ENCODE measurements at regions not wholly inside any gene's neighbourhood (a gene's known extent, or its start where the extent isn't known, plus 50 kb on each side); places are given as distances from the start of the nearest gene placed in this dataset.

DNA sequence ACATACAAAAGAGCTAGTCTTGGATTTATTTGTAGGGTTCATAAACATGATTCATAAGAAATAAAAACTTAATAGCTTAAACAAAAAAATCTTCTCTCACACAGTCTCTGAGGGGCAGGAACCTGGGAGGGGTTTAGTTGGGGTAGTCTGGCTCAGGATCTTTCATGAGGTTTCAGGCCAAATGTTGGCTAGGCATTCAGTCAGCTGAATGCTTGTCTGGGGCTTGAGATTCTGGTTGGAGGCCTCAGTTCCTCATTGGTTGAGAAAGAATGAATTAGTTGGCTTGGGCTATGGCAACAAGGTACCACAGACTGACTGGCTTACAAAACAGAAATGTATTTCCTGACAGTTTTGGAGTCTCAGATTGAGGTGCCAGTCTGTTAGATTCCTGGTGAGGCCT lies 74.3 kb downstream of the ANKRD7 start:
- H3K4me3 ChIP-seq (ENCODE audit: low read depth, low read length): no peak overlapping the region
- TF ChIP-seq, protein P1, sequence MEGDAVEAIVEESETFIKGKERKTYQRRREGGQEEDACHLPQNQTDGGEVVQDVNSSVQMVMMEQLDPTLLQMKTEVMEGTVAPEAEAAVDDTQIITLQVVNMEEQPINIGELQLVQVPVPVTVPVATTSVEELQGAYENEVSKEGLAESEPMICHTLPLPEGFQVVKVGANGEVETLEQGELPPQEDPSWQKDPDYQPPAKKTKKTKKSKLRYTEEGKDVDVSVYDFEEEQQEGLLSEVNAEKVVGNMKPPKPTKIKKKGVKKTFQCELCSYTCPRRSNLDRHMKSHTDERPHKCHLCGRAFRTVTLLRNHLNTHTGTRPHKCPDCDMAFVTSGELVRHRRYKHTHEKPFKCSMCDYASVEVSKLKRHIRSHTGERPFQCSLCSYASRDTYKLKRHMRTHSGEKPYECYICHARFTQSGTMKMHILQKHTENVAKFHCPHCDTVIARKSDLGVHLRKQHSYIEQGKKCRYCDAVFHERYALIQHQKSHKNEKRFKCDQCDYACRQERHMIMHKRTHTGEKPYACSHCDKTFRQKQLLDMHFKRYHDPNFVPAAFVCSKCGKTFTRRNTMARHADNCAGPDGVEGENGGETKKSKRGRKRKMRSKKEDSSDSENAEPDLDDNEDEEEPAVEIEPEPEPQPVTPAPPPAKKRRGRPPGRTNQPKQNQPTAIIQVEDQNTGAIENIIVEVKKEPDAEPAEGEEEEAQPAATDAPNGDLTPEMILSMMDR (IDR thresholded peaks at IDR 0.05; ENCODE audit: borderline replicate concordance, insufficient read depth, low read depth, low read length): no peak

DNA sequence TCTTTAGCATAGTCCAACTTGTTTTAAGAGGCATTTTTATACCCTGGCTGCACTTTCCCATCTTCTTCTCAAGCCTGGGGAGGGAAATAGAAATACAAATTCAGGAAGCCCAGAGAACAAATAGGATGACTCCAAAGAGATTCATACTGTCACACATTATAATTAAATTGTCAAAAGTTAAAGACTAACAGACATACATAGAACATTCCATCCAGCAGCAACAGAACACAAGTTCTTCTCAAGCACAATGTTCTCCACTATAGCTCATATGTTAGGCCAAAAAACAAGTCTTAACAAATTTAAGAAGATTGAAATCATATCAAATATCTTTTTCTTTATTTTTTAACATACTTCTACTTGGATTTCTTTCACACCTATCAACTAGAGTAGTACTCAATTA lies 75.7 kb downstream of the ANKRD7 start:
- TF ChIP-seq, protein P1 (IDR thresholded peaks at IDR 0.05; ENCODE audit: borderline replicate concordance, insufficient read depth, low read depth, low read length): no peak
- no peak overlapping the region for H3K4me3 ChIP-seq (ENCODE audit: low read depth, low read length)

DNA sequence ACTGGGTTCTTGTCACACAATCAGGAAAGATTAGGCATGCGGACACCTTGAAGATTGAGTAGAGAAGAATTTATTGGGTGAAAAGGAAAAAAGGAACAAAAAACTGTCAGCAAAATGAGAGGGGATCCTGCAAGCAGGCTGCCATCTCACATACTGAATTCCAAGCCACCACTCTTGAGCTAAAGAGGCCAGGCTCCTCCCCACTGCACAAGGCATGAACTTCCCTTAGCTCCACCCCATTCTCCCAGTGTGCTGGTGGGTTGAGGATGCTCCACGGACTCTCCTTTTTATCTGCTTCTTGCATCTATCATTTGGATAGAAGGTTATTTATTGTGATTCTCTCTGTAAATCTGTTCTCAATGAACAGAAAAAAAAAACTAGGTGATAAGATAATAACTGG lies 79.6 kb downstream of the ANKRD7 start:
- no peak overlapping the region for H3K4me3 ChIP-seq (ENCODE audit: low read depth, low read length)
- TF ChIP-seq, protein P1 (IDR thresholded peaks at IDR 0.05; ENCODE audit: borderline replicate concordance, insufficient read depth, low read depth, low read length): no peak

DNA sequence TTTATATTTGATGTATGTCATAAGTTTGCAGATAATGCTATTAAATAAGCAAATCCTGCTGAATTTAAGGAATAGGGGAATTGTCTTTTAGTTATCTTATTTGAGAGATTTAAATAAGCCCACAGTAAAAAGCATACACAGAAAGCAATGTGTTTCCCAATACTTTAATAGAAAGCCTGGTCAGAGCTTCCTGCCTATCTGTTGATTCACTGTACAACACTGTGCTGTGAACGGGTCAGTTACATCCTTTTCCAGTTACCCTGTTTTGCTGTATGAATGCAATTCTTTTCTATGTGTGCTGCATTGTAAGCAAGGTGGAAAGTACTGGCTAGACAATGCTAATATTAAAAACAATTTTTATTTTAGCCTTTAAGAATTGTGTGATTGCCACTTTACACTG lies 81.2 kb downstream of the ANKRD7 start:
- no peak overlapping the region for H3K4me3 ChIP-seq (ENCODE audit: low read depth, low read length)
- TF ChIP-seq, protein P1 (IDR thresholded peaks at IDR 0.05; ENCODE audit: borderline replicate concordance, insufficient read depth, low read depth, low read length): no peak

DNA sequence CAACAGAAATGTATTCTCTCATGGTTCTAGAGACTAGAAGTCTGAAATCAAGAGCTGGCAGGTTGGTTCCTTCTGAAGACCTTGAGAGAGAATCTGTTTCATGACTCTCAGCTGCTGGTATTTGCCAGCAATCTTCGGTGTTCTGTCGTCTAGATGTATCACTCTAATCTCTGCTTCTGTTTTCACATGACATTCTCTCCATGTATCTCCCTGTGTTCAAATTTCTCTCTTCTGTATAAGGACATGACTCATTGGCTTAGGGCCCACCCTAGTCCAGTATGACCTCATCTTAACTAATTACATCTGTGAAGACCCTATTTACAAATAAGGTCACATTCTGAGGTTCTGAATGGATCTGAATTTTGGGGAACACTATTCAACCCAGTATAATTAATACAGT lies 82.3 kb downstream of the ANKRD7 start:
- H3K4me3 ChIP-seq (ENCODE audit: low read depth, low read length): no peak overlapping the region
- TF ChIP-seq, protein P1 (IDR thresholded peaks at IDR 0.05; ENCODE audit: borderline replicate concordance, insufficient read depth, low read depth, low read length): no peak

DNA sequence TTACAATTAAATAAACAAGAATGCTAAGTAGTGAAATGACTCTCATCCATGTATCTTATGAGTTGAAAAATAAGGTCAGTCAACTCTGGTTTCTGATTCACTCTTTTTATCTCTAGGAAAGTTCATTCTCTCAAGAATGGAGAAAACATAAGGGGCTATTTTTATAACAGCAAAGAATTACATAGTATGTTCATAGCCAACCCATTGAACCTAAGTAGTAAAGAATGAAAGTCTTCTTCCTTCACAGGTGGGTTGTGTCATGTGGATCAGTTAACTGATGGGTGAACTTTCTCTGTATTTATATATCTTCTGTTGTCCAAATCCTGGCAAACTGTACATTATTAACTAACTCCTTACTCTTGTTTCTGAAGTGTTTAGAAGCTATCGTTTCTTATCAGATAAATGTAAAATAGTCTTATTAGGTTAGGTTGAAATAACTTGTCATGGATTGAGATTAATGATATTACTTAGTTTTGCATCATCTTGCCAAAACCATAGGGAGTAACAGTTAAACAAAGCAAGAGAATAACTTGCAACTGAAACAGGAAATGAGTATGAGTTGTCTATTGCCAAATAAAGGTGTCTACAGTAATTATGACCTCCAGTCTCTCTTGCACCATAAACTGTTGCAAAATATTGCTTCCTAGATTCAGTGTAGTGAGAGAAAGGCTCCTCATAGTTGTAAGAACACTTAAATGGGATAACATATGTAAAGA lies 86.8 kb downstream of the ANKRD7 start:
- TF ChIP-seq, protein P1 (IDR thresholded peaks at IDR 0.05; ENCODE audit: borderline replicate concordance, insufficient read depth, low read depth, low read length): no peak
- no peak overlapping the region for H3K4me3 ChIP-seq (ENCODE audit: low read depth, low read length)

DNA sequence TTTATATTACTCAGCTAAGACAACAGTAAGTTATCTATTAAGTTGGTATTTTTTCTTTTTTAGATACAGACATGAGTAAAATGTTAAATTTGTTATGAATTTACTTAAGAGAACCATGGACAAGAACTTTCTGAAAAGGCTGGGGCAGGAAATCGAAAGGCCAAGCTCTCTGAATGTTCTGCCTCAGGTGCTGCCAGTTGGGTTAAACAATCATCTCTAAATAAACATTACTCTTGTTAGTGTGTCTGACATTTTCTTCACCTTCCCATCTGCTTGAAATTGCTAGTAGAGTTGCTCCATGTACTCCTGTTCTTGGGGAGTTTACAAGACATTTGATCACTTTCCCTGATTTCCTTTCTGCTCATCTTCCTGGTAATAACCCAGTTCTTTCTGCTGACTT lies 87.5 kb downstream of the ANKRD7 start:
- TF ChIP-seq, protein P1 (IDR thresholded peaks at IDR 0.05; ENCODE audit: borderline replicate concordance, insufficient read depth, low read depth, low read length): no peak
- no peak overlapping the region for H3K4me3 ChIP-seq (ENCODE audit: low read depth, low read length)
